ENCODE measurements at regions not wholly inside any gene's neighbourhood (a gene's known extent, or its start where the extent isn't known, plus 50 kb on each side); places are given as distances from the start of the nearest gene placed in this dataset.

DNA sequence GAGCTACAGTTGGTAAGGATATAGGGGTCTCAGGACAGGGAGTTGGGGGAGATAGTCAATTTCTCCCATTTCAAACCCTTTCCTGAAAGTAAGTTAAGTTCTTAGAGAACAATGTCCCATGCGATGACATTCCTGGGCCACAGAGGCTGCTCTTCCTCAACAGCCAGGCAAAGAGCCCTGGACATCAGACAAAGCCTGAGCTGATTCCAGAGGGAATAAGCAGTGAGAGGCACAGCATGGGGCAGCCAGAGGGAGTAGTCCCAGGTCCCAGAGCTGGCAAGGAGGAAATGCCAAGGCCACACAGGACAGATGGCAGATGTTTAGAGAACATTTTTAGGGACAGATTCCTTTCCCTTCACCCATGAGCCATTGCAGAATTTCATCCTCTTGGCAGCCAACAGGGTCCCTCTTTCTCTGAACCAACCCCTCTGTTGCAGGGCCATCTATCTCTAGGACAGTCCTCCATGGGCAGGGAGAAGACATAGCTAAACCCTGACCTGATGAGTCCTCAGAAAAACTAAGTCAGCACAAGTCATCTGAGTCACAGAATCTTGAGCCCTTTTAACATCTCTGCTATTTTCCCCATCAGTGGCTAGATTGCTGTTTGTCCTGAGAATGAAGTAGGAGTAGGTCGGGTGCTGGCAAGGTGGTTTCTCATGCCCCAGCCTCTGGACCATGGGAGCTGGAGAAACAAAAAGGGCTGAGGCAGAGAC is 60.3 kb upstream of the CALM2 start:
- DNase-seq (ENCODE audit: low read depth in 2 of 2): no peak

DNA sequence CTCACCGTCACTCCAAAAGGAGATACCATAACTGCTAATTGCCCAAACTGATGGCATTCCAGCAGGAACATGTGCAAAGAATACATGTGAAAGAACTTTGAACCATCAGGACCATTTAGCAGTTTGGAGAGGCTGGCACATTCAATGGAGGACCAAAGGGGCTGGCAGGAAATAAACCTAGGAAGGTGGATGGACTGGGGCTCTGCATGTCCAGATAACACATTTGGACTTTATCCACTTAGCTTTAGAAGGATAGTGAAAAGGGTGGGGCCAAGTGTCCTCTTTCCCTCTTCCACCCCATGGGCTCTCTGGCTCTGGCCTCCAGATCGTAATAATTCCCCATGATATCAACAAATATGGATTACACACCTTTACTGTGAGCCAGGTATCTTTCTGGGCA is 58.8 kb upstream of the CALM2 start:
- DNase-seq (ENCODE audit: low read depth in 2 of 2): no peak

DNA sequence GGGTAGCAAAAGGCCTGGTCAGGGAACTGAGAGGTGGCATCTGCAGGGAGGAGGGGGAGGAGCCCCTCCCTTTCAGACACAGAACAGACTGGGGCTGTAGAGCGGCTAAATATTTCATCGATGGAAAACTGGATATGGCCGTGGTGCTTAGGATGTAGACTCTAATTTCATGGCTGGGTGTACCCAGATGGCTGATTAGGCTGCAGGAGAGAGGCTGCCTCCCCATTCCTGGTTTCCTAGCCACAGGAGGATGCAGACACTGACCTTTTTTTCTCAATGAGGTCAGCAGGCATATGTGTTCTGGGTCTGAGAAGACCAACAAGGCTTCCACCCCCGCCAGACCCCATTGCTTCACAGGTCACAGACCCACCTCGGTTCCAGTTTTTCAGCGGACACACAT is 58.1 kb upstream of the CALM2 start:
- no peak for DNase-seq (ENCODE audit: low read depth in 2 of 2)

DNA sequence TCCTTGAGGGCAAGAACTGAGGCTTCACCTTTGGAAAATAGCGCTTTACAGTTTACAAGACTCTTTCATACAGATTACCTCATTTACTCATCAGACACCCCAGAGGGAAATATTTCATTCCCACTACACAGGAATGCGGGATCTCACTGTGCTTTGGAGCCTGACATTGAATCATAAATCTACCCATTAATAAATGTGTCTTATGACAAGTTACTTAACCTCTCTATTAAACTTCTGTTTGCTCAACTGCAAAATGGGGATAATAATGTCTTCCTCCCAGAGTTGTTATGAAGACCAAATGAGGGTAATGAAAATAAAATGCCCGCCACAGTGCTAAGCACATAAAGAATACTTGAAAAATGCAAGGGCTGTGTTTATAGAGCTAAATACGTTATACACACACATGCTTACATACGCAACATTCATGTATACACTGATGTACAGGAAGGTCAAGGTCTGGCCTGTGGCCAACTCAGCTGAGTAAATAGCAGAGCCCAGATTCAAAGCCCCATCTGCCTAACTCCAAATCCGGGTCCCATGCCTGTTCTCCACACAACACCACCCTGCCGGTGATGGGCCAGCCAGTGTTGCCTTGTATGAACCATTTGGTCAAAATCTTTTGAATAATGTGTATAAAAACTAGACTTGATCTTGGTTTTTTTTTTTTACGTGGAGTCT is 56.6 kb upstream of the CALM2 start:
- no peak for DNase-seq (ENCODE audit: low read depth in 2 of 2)

DNA sequence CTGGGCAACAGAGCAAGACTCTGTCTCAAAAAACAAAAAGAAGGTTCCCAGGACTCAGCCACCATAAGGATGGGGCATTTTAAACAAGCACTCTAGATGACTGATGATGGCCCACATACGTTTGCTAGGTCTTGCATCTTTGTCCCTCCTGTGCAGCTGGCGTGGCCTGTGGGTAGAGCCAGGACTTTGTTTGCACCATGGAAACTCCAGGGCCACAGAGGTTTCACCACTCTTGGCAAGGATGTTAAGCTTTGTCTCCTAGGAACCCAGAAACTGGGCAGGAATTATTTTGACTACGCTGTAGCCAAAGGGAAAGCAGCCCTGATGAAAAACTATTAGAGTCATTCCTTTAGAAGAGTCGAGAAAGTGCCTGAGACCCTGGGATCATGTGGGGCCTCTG is 54.1 kb upstream of the CALM2 start:
- no peak for DNase-seq (ENCODE audit: low read depth in 2 of 2)

DNA sequence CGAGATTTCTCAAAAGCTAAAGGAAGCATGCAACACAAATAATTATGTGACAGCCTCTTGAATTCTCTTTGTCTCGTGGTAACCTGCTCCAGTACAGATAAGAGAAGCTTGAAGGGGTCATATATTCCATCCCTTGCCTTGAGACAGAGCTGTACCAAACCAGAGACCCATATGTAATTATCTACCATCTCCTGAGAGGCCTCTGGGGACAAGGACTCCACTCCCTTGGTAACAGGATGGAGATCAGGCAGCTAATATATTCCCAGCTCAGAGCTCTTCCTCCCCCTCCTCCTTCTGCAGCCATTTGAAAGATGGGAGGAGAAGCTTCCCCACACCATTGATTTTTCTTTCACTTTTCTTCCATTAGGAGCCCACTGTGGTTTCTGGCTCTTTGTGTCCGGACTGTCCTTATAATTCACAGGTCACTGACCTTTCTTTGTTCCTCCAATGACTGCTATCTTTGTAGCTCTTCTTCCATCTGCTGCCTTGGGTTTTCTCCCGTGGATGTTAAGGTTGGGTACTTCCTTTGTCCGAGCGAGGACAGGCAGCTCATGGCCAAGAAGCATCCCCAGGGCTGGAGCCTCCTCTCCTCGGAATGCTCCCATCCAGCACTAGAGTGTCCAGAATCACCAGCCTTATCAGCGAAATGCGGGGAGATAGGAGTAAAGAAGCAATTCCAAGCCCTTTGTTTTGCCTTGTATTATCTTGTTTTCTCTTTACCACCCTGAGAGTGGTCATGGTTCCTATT is 51.4 kb upstream of the CALM2 start:
- DNase-seq (ENCODE audit: low read depth in 2 of 2): no peak

DNA sequence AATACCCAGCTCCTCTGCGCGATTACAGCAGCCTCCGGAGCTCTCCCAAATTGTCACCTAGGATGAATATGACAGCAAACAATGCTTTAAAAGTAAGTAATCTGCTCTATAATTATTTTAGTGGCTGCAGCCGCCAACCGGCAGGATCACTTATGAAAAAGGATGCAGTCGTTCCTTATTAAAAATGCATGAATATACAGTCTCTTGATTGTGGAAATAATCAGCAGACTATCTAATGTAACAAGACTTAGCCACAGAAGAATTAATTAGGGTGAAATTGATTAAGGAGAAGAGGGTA is 50.6 kb upstream of the CALM2 start:
- no peak for DNase-seq (ENCODE audit: low read depth in 2 of 2)

DNA sequence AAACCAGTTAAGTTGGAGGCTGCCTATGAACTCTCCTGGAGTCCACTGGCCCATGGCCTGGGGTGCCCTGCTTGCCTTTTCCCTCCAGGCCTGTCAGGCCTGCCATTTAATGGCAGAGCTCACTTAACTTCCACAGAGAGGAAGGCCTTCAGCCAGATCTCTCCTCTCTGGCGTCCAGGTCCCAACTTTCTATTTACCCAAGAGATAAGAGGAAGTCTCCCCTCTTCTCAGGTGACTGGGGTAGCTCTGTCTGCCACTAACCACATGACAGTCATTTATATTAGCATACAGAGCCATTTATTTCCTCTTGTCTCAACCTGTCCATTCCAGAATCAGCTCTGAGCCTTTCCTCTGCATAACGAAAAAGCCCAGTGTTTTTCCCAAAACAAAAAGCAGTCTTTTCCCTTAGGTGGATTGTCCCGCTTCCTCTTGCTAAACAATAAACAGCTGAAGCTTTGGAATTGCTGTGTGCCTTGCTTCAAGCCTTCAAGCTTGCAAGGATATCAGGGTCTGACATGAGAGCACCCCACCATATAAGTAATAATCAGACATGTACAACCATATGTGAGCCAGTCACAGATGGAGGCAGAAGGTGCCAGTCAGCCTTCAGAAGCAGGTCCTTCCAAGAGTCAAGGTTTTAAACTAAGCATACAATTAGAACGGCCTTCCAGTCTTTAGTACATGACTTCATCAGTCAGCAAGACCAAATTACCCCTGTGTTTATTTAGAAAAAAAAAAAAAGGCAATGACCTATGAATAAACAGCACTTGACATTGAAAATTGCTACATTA is 50.0 kb upstream of the CALM2 start:
- DNase-seq (ENCODE audit: low read depth in 2 of 2): no peak
